ENCODE measurements at regions not wholly inside any gene's neighbourhood (a gene's known extent, or its start where the extent isn't known, plus 50 kb on each side); places are given as distances from the start of the nearest gene placed in this dataset.

GRCh38 chr2:139940686-139941085, 1160.5 kb upstream of the NXPH2 start:
- no peak for DNase-seq

- DNase-seq = no peak
Measured at GRCh38 chr2:139925903-139926302, 1145.7 kb upstream of the NXPH2 start.

GRCh38 chr2:139924070-139924469, 1143.9 kb upstream of the NXPH2 start:
- no peak for DNase-seq

- no peak for DNase-seq
Measured at GRCh38 chr2:139918982-139919381, 1138.8 kb upstream of the NXPH2 start.

- no peak for DNase-seq
Measured at GRCh38 chr2:139917690-139918384, 1137.6 kb upstream of the NXPH2 start.

- DNase-seq = no peak
Measured at GRCh38 chr2:139916822-139917221, 1136.6 kb upstream of the NXPH2 start.

GRCh38 chr2:139911160-139911559, 1131.0 kb upstream of the NXPH2 start:
- DNase-seq = no peak

GRCh38 chr2:139909136-139909535, 1128.9 kb upstream of the NXPH2 start:
- no peak for DNase-seq

GRCh38 chr2:139905624-139906023, 1125.4 kb upstream of the NXPH2 start:
- no peak for DNase-seq

GRCh38 chr2:139891636-139892035, 1111.4 kb upstream of the NXPH2 start:
- no peak for DNase-seq

- DNase-seq = peak in 2 of 4 experiments; percentile 5 to 12
Measured at GRCh38 chr2:139885921-139886498, 1105.8 kb upstream of the NXPH2 start.

GRCh38 chr2:139876964-139877363, 1096.8 kb upstream of the NXPH2 start:
- DNase-seq = no peak

- DNase-seq = no peak
Measured at GRCh38 chr2:139876321-139876720, 1096.1 kb upstream of the NXPH2 start.

GRCh38 chr2:139872503-139872902, 1092.3 kb upstream of the NXPH2 start:
- no peak for DNase-seq

- DNase-seq = no peak
Measured at GRCh38 chr2:139872032-139872431, 1091.8 kb upstream of the NXPH2 start.

- no peak for DNase-seq
Measured at GRCh38 chr2:139867601-139868226, 1087.5 kb upstream of the NXPH2 start.

GRCh38 chr2:139864821-139865302, 1084.7 kb upstream of the NXPH2 start:
- DNase-seq = no peak

- no peak for DNase-seq
Measured at GRCh38 chr2:139854769-139855483, 1074.7 kb upstream of the NXPH2 start.

- no peak for DNase-seq
Measured at GRCh38 chr2:139850254-139850890, 1070.2 kb upstream of the NXPH2 start.

- no peak for DNase-seq
Measured at GRCh38 chr2:139836769-139837168, 1056.6 kb upstream of the NXPH2 start.

- DNase-seq = no peak
Measured at GRCh38 chr2:139835101-139835500, 1054.9 kb upstream of the NXPH2 start.

- no peak for DNase-seq
Measured at GRCh38 chr2:139828011-139828410, 1047.8 kb upstream of the NXPH2 start.

GRCh38 chr2:139825726-139826125, 1045.5 kb upstream of the NXPH2 start:
- no peak for DNase-seq

Measured in suppressor macrophage (primary cell).